GM23338 (cell line): ENCODE measurements at regions not wholly inside any gene's neighbourhood (a gene's known extent, or its start where the extent isn't known, plus 50 kb on each side); places are given as distances from the start of the nearest gene placed in this dataset.

Experiments used
- CREB1 ChIP-seq: fragments of 250-450 bp; sonication (Bioruptor Pico); IDR thresholded peaks from 2 replicates; pipeline ENCODE4 v1.5.0; 2020; ENCODE audit warnings: low read depth, mild to moderate bottlenecking, moderate library complexity
- EZH2 ChIP-seq: fragments of 200-600 bp; sonication (generic); IDR thresholded peaks from one replicate; pipeline ENCODE4 v1.8.0; 2017; ENCODE audit warnings: antibody characterized with exemption, mild to moderate bottlenecking, low read depth; ENCODE audit not compliant: unreplicated experiment
- EZH2phosphoT487 ChIP-seq: fragments of 200-600 bp; sonication (generic); IDR thresholded peaks from one replicate; pipeline ENCODE4 v1.8.1; 2018; ENCODE audit warnings: antibody characterized with exemption; ENCODE audit not compliant: unreplicated experiment
- NANOG ChIP-seq: IDR thresholded peaks from 2 replicates; pipeline ENCODE4 v1.6.1; 2016; ENCODE audit warnings: antibody characterized with exemption, borderline replicate concordance
- POLR2AphosphoS5 ChIP-seq: IDR thresholded peaks from 2 replicates; pipeline ENCODE4 v1.6.1; 2016; ENCODE audit warnings: antibody characterized with exemption, low read depth
- STAT1 ChIP-seq: IDR thresholded peaks from one replicate; pipeline ENCODE4 v1.6.1; 2016; ENCODE audit warnings: antibody characterized with exemption; ENCODE audit not compliant: unreplicated experiment
- TF ChIP-seq, protein P1 (sequence below), 2 experiments: fragments of 200-600 bp in 1 of 2; sonication (generic) in 1 of 2; conservative IDR thresholded peaks; 2 replicates each; pipeline versions ENCODE4 v1.5.1 to v1.6.1; 2016 to 2017; ENCODE audit warnings: antibody characterized with exemption in 2 of 2, low read depth in 2 of 2, mild to moderate bottlenecking in 2 of 2, moderate library complexity in 1 of 2
- TF ChIP-seq, protein P2 (sequence below): IDR thresholded peaks from one replicate; pipeline ENCODE4 v1.6.1; 2018; ENCODE audit warnings: antibody characterized with exemption; ENCODE audit not compliant: unreplicated experiment
- TF ChIP-seq, protein P3 (sequence below): IDR thresholded peaks from 2 replicates; pipeline ENCODE4 v1.6.1; 2016; ENCODE audit warnings: antibody characterized with exemption

DNA sequence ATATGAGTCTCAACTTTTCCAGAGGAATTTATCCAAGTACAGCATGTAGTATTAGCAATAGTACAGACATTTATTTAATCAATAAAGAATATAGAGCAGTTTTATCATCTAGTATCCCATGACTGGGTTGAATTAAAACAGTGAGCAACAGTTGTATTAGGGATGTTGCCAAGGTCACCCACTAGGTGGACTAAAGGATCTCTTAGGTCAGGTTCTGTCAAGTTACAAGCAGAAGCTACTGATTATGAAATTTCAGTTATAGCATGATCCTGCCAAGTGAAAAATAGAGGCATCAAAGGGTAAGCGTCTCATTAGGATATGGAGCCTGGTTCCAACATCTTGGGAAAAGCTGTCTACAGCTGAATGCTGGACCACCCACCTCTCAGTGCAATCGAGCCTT is 52.1 kb upstream of the LAPTM4A start:
- no peak for TF ChIP-seq POLR2AphosphoS5
- TF ChIP-seq, protein P1, sequence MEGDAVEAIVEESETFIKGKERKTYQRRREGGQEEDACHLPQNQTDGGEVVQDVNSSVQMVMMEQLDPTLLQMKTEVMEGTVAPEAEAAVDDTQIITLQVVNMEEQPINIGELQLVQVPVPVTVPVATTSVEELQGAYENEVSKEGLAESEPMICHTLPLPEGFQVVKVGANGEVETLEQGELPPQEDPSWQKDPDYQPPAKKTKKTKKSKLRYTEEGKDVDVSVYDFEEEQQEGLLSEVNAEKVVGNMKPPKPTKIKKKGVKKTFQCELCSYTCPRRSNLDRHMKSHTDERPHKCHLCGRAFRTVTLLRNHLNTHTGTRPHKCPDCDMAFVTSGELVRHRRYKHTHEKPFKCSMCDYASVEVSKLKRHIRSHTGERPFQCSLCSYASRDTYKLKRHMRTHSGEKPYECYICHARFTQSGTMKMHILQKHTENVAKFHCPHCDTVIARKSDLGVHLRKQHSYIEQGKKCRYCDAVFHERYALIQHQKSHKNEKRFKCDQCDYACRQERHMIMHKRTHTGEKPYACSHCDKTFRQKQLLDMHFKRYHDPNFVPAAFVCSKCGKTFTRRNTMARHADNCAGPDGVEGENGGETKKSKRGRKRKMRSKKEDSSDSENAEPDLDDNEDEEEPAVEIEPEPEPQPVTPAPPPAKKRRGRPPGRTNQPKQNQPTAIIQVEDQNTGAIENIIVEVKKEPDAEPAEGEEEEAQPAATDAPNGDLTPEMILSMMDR (conservative IDR thresholded peaks at IDR 0.05; ENCODE audit: low read depth in 2 of 2): peak; percentile 49 to 56; a peak in 3 of 4 replicates
- TF ChIP-seq, protein P2, sequence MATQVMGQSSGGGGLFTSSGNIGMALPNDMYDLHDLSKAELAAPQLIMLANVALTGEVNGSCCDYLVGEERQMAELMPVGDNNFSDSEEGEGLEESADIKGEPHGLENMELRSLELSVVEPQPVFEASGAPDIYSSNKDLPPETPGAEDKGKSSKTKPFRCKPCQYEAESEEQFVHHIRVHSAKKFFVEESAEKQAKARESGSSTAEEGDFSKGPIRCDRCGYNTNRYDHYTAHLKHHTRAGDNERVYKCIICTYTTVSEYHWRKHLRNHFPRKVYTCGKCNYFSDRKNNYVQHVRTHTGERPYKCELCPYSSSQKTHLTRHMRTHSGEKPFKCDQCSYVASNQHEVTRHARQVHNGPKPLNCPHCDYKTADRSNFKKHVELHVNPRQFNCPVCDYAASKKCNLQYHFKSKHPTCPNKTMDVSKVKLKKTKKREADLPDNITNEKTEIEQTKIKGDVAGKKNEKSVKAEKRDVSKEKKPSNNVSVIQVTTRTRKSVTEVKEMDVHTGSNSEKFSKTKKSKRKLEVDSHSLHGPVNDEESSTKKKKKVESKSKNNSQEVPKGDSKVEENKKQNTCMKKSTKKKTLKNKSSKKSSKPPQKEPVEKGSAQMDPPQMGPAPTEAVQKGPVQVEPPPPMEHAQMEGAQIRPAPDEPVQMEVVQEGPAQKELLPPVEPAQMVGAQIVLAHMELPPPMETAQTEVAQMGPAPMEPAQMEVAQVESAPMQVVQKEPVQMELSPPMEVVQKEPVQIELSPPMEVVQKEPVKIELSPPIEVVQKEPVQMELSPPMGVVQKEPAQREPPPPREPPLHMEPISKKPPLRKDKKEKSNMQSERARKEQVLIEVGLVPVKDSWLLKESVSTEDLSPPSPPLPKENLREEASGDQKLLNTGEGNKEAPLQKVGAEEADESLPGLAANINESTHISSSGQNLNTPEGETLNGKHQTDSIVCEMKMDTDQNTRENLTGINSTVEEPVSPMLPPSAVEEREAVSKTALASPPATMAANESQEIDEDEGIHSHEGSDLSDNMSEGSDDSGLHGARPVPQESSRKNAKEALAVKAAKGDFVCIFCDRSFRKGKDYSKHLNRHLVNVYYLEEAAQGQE: no peak
- TF ChIP-seq CREB1 (CRISPR knock-in tag): no peak
- no peak for TF ChIP-seq EZH2phosphoT487
- no peak for TF ChIP-seq EZH2
- TF ChIP-seq STAT1: no peak
- TF ChIP-seq, protein P3, sequence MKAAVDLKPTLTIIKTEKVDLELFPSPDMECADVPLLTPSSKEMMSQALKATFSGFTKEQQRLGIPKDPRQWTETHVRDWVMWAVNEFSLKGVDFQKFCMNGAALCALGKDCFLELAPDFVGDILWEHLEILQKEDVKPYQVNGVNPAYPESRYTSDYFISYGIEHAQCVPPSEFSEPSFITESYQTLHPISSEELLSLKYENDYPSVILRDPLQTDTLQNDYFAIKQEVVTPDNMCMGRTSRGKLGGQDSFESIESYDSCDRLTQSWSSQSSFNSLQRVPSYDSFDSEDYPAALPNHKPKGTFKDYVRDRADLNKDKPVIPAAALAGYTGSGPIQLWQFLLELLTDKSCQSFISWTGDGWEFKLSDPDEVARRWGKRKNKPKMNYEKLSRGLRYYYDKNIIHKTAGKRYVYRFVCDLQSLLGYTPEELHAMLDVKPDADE: no peak
- no peak for TF ChIP-seq NANOG
